ENCODE measurements at regions not wholly inside any gene's neighbourhood (a gene's known extent, or its start where the extent isn't known, plus 50 kb on each side); places are given as distances from the start of the nearest gene placed in this dataset.

DNA sequence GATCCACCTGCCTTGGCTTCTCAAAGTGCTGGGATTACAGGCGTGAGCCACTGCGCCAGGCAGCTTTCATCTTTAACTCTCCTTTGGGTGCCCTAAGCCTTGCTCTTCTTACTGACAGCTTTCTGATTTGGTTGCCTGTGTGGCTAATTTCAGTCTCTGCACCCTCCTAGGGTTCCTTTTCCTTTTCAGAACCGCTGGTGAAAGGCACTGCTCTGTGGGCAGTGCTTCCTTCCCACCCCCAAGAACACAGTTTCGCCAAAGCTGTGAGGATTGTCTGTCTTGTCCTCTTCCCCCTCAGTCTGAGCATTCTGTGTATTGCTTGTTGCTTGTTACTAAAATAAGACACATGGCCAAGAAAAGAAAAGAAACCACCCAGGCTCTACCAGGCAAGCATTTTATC lies 101.4 kb upstream of the FRMPD3 start:
- TF ChIP-seq, protein P1, sequence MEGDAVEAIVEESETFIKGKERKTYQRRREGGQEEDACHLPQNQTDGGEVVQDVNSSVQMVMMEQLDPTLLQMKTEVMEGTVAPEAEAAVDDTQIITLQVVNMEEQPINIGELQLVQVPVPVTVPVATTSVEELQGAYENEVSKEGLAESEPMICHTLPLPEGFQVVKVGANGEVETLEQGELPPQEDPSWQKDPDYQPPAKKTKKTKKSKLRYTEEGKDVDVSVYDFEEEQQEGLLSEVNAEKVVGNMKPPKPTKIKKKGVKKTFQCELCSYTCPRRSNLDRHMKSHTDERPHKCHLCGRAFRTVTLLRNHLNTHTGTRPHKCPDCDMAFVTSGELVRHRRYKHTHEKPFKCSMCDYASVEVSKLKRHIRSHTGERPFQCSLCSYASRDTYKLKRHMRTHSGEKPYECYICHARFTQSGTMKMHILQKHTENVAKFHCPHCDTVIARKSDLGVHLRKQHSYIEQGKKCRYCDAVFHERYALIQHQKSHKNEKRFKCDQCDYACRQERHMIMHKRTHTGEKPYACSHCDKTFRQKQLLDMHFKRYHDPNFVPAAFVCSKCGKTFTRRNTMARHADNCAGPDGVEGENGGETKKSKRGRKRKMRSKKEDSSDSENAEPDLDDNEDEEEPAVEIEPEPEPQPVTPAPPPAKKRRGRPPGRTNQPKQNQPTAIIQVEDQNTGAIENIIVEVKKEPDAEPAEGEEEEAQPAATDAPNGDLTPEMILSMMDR (IDR thresholded peaks at IDR 0.05) = no peak
- no peak for TF ChIP-seq POLR2A (IDR thresholded peaks at IDR 0.05)

Measured in uterus (tissue), 2 donors.